ENCODE measurements at regions not wholly inside any gene's neighbourhood (a gene's known extent, or its start where the extent isn't known, plus 50 kb on each side); places are given as distances from the start of the nearest gene placed in this dataset.

DNA sequence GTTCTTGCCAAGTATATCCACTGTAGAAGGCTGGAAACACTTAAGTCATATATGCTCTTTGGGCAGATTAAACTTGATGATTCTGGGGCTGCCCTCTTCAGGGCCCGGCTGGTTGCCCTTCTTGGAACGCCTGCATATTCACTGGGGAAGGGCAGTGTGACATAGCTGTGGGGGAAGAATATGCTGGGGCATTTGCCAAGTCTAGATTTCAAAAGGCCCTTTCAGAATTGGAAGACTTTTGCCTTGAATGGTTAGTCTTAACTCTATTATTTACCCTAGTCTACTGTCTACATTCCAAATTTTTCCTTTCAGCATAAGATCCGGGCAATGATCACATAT lies 161.2 kb upstream of the PITX1 start:
- TF ChIP-seq POLR2A (IDR thresholded peaks at IDR 0.05) (no peak), EP300 (IDR thresholded peaks at IDR 0.05) (no peak), POLR2AphosphoS5 (IDR thresholded peaks at IDR 0.05) (no peak)
- TF ChIP-seq, protein P1, sequence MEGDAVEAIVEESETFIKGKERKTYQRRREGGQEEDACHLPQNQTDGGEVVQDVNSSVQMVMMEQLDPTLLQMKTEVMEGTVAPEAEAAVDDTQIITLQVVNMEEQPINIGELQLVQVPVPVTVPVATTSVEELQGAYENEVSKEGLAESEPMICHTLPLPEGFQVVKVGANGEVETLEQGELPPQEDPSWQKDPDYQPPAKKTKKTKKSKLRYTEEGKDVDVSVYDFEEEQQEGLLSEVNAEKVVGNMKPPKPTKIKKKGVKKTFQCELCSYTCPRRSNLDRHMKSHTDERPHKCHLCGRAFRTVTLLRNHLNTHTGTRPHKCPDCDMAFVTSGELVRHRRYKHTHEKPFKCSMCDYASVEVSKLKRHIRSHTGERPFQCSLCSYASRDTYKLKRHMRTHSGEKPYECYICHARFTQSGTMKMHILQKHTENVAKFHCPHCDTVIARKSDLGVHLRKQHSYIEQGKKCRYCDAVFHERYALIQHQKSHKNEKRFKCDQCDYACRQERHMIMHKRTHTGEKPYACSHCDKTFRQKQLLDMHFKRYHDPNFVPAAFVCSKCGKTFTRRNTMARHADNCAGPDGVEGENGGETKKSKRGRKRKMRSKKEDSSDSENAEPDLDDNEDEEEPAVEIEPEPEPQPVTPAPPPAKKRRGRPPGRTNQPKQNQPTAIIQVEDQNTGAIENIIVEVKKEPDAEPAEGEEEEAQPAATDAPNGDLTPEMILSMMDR (IDR thresholded peaks at IDR 0.05), result no peak
